HepG2 (cell line): ENCODE measurements at regions not wholly inside any gene's neighbourhood (a gene's known extent, or its start where the extent isn't known, plus 50 kb on each side); places are given as distances from the start of the nearest gene placed in this dataset.
A peak's percentile ranks its signal among the peaks of the same experiment; 100 is the strongest.

Experiments used
- ATAC-seq: fragments of 200-7000 bp; cut with Tn5 transposase; 3 replicates; pipeline ENCODE4 v1.9.1; 2020; ENCODE audit warnings: mild to moderate bottlenecking, moderate library complexity
- BruUV-seq: library from RNA; stranded (reverse); fragments of 400-500 nt; replicated peaks from 2 replicates; lab custom pipeline; 2021; lab: Mats Ljungman, UMichigan
- CTCF ChIA-PET: fragments of 300-600 bp; formaldehyde crosslinking; extraction: SDS; loops from one replicate; lab custom pipeline; 2021; ENCODE audit warnings: low total read pairs, inconsistent platforms, low intra/inter-chr PET ratio; lab: Yijun Ruan, JAX
- POLR2A ChIA-PET: fragments of 350-600 bp; sonication (Branson Sonifier 250); formaldehyde crosslinking; loops from one replicate; lab custom pipeline; 2020; ENCODE audit warnings: antibody characterized with exemption, inconsistent platforms; lab: Yijun Ruan, JAX
- DNase-seq: peaks from one replicate; pipeline ENCODE4 v3.0.0-alpha.2; 2015; ENCODE audit warnings: low spot score
- FAIRE-seq: peaks from 3 replicates; lab custom pipeline; 2011; peaks lifted over from hg19 to GRCh38; lab: Jason Lieb, UNC
- H2AFZ ChIP-seq: one replicate; pipeline ENCODE4 v1.6.1; 2011; ENCODE audit warnings: low read length, inconsistent platforms
- H3K27ac ChIP-seq: fragments of 300-600 bp; 3 replicates; pipeline ENCODE4 v1.8.0; 2011; ENCODE audit warnings: mixed run types, mild to moderate bottlenecking, mixed read lengths, low read length, inconsistent platforms; ENCODE audit not compliant: insufficient read depth; ENCODE audit errors: extremely low read length
- H3K27me3 ChIP-seq, 2 experiments: fragments of 200-600 bp in 1 of 2; 2 replicates in 1 of 2; 3 replicates in 1 of 2; pipeline versions ENCODE4 v1.6.0 to v1.8.0; 2011; ENCODE audit warnings: low read length in 2 of 2, mild to moderate bottlenecking in 2 of 2, moderate library complexity in 2 of 2, inconsistent platforms in 1 of 2; ENCODE audit not compliant: insufficient read depth in 2 of 2, control insufficient read depth in 1 of 2
- H3K36me3 ChIP-seq, 2 experiments: fragments of 200-600 bp in 1 of 2; replicated peaks in 1 of 2; 2 replicates in 1 of 2; 3 replicates in 1 of 2; pipeline versions ENCODE4 v1.5.1 to v1.8.0; 2011; ENCODE audit warnings: low read length in 2 of 2, inconsistent platforms in 1 of 2; ENCODE audit not compliant: insufficient read depth in 2 of 2, control insufficient read depth in 1 of 2
- H3K4me1 ChIP-seq: 2 replicates; pipeline ENCODE4 v1.5.1; 2012; ENCODE audit warnings: low read length, inconsistent platforms; ENCODE audit not compliant: insufficient read depth
- H3K4me2 ChIP-seq: 2 replicates; pipeline ENCODE4 v1.6.0; 2011; ENCODE audit warnings: low read depth, low read length, inconsistent platforms
- H3K4me3 ChIP-seq, 3 experiments: fragments of 200-600 bp in 1 of 3; sonication (generic), shearing (Covaris generic) in 1 of 3; replicated peaks in 1 of 3; 2 replicates each; pipeline ENCODE4 v1.5.1; 2011 to 2016; ENCODE audit warnings: low read length in 3 of 3, inconsistent platforms in 2 of 3, low read depth in 2 of 3, mild to moderate bottlenecking in 2 of 3, control low read depth in 1 of 3, mixed read lengths in 1 of 3; ENCODE audit not compliant: insufficient read depth in 1 of 3
- H3K79me2 ChIP-seq: one replicate; pipeline ENCODE4 v1.6.1; 2011; ENCODE audit warnings: low read length, inconsistent platforms; ENCODE audit not compliant: insufficient read depth
- H3K9ac ChIP-seq: 2 replicates; pipeline ENCODE4 v1.6.0; 2011; ENCODE audit warnings: mild to moderate bottlenecking, low read depth, low read length, inconsistent platforms; ENCODE audit not compliant: insufficient read depth
- H3K9me3 ChIP-seq: 2 replicates; pipeline ENCODE4 v1.5.1; 2012; ENCODE audit warnings: mild to moderate bottlenecking, low read length
- H4K20me1 ChIP-seq: 2 replicates; pipeline ENCODE4 v1.6.0; 2011; ENCODE audit warnings: inconsistent platforms, mild to moderate bottlenecking, low read length, moderate library complexity; ENCODE audit not compliant: insufficient read depth
- ARID5B ChIP-seq: IDR thresholded peaks from 2 replicates; pipeline ENCODE4 v1.4.0; 2020; ENCODE audit warnings: mild to moderate bottlenecking, missing genetic modification reagents
- CEBPB ChIP-seq: IDR thresholded peaks from 2 replicates; pipeline ENCODE4 v1.6.1; 2011; ENCODE audit warnings: low read depth, low read length, improper control_type of control experiment, borderline replicate concordance
- GATAD2A ChIP-seq: IDR thresholded peaks from 2 replicates; pipeline ENCODE4 v1.6.1; 2016
- GZF1 ChIP-seq: sonication (generic); formaldehyde crosslinking; IDR thresholded peaks from 2 replicates; pipeline ENCODE4 v1.5.1; 2020; ENCODE audit warnings: mild to moderate bottlenecking, missing genetic modification reagents
- NFE2L1 ChIP-seq: sonication (generic); formaldehyde crosslinking; IDR thresholded peaks from 2 replicates; pipeline ENCODE4 v1.4.0; 2020; ENCODE audit warnings: missing genetic modification reagents, mild to moderate bottlenecking, borderline replicate concordance
- RARA ChIP-seq: IDR thresholded peaks from 2 replicates; pipeline ENCODE4 v1.6.1; 2016; ENCODE audit warnings: missing genetic modification reagents, missing compliant biosample characterization
- SOX13 ChIP-seq, 3 experiments: fragments of 450-650 bp in 1 of 3; sonication (generic) in 1 of 3; formaldehyde crosslinking in 1 of 3; IDR thresholded peaks in 2 of 3; conservative IDR thresholded peaks in 1 of 3; 2 replicates each; pipeline versions ENCODE4 v1.5.0 to v1.6.1; 2016 to 2020; ENCODE audit warnings: antibody characterized with exemption in 1 of 3, mild to moderate bottlenecking in 1 of 3, missing compliant biosample characterization in 1 of 3, missing genetic modification reagents in 1 of 3, moderate library complexity in 1 of 3
- SOX5 ChIP-seq: IDR thresholded peaks from 2 replicates; pipeline ENCODE4 v1.6.1; 2016; ENCODE audit warnings: borderline replicate concordance
- ZBTB21 ChIP-seq: sonication (generic); formaldehyde crosslinking; IDR thresholded peaks from 2 replicates; pipeline ENCODE4 v1.4.0; 2020; ENCODE audit warnings: missing genetic modification reagents
- ZMAT3 ChIP-seq: sonication (generic); formaldehyde crosslinking; conservative IDR thresholded peaks from 2 replicates; pipeline ENCODE4 v1.7.0; 2021; ENCODE audit warnings: missing genetic modification reagents
- ZNF230 ChIP-seq: sonication (generic); formaldehyde crosslinking; IDR thresholded peaks from 2 replicates; pipeline ENCODE4 v1.4.0; 2020; ENCODE audit warnings: mild to moderate bottlenecking, missing genetic modification reagents
- ZNF672 ChIP-seq: sonication (generic); formaldehyde crosslinking; IDR thresholded peaks from 2 replicates; pipeline ENCODE4 v1.8.1; 2022; ENCODE audit warnings: missing genetic modification reagents
- WGBS: methylation state at CpG from one replicate; pipeline ENCODE4 v1.1.6; 2017; ENCODE audit warnings: low lambda C conversion rate; 5-methylcytosine and 5-hydroxymethylcytosine counted together
- in situ Hi-C: cut with HindIII; loops from 2 replicates; pipeline ENCODE4 v1.10.0; 2017; ENCODE audit warnings: low pct_unique_long_range_greater_than_20kb; ENCODE audit not compliant: extremely low pct_ligation_motif_present
- intact Hi-C: fragments of 100-400 bp; cut with micrococcal nuclease; formaldehyde crosslinking; loops from one replicate; pipeline ENCODE4 v1.10.0; 2022; ENCODE audit not compliant: unreplicated experiment
- TF ChIP-seq, protein P1 (sequence below): sonication (generic); formaldehyde crosslinking; IDR thresholded peaks from 2 replicates; pipeline ENCODE4 v1.5.0; 2020; ENCODE audit warnings: mild to moderate bottlenecking, missing genetic modification reagents, moderate library complexity

DNA sequence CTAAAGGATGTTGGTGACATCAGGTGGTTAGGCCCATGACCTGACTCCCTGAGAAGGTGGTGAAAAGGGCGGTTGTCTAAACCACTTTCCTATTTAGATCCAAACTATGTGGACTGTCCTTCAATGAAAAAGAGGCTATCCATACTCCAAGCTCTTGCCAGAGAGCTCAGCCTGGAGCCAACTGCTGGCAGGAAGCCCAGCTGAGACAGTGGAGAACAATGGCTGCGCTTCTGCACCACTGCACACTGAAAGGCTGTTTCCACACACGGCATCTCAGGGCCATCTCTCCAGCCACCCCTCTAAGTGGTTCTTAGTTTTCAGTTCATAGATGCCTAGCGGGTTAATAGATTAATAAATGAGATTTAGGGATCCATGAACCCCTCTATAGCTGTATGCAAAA lies 488.8 kb upstream of the ZMIZ1 start:
- Histone ChIP-seq H3K4me1 (peaks cover 79% of the 10 kb centered on the region), H3K4me2 (no peak overlapping the region), H3K27me3 (no peaks in the 10 kb centered on the region), H4K20me1 (no peaks in the 10 kb centered on the region), H3K36me3 (no peaks in the 10 kb centered on the region), H3K9ac (no peak overlapping the region), H3K79me2 (no peaks in the 10 kb centered on the region), H3K27ac (no peak overlapping the region), H3K9me3 (no peaks in the 10 kb centered on the region), H3K4me3 (no peak overlapping the region), H2AFZ (no peak overlapping the region)
- in situ Hi-C loops: no loop called here
- ATAC-seq: peak; percentile 60
- ChIA-PET CTCF (no interaction called here), POLR2A (no interaction called here)
- intact Hi-C loops: loop anchor here (10.0 kb wide), 1 partner anchor 275 kb away; no protein-coding TSS in a partner anchor
- 44% methylated on average over 3 of the region's 4 CpGs for WGBS
- TF ChIP-seq ZNF672 (CRISPR knock-in tag): no peak
- no peak for TF ChIP-seq GZF1 (CRISPR knock-in tag)
- TF ChIP-seq ZMAT3 (CRISPR knock-in tag): no peak
- no peak for TF ChIP-seq ZNF230 (CRISPR knock-in tag)
- TF ChIP-seq, protein P1, sequence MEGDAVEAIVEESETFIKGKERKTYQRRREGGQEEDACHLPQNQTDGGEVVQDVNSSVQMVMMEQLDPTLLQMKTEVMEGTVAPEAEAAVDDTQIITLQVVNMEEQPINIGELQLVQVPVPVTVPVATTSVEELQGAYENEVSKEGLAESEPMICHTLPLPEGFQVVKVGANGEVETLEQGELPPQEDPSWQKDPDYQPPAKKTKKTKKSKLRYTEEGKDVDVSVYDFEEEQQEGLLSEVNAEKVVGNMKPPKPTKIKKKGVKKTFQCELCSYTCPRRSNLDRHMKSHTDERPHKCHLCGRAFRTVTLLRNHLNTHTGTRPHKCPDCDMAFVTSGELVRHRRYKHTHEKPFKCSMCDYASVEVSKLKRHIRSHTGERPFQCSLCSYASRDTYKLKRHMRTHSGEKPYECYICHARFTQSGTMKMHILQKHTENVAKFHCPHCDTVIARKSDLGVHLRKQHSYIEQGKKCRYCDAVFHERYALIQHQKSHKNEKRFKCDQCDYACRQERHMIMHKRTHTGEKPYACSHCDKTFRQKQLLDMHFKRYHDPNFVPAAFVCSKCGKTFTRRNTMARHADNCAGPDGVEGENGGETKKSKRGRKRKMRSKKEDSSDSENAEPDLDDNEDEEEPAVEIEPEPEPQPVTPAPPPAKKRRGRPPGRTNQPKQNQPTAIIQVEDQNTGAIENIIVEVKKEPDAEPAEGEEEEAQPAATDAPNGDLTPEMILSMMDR (CRISPR knock-in tag): peak; percentile 8; the same call in 1 of the 2 replicates
- TF ChIP-seq SOX5: peak; percentile 31; the same call in 1 of the 2 replicates
- no peak for TF ChIP-seq ZBTB21
- peak; percentile 30 for DNase-seq
- no peak for FAIRE-seq
- BruUV-seq: no TSS peak

GRCh38 chr10:78581133-78581694 lies 487.6 kb upstream of the ZMIZ1 start:
- H2AFZ ChIP-seq: no peak overlapping the region
- peak; percentile 34; the same call in 1 of the 3 replicates for ATAC-seq
- H3K36me3 ChIP-seq: no peaks in the 10 kb centered on the region
- intact Hi-C loops (loop anchor here (10.0 kb wide), 1 partner anchor 276 kb away; no protein-coding TSS in a partner anchor), in situ Hi-C loops (no loop called here)
- BruUV-seq: no TSS peak
- H3K4me2 ChIP-seq: peak overlapping the region; percentile 15; the same call in 1 of the 2 replicates
- no peaks in the 10 kb centered on the region for H4K20me1 ChIP-seq
- no peaks in the 10 kb centered on the region for H3K79me2 ChIP-seq
- FAIRE-seq: no peak
- ChIA-PET CTCF (no interaction called here), POLR2A (no interaction called here)
- H3K9ac ChIP-seq: no peak overlapping the region
- H3K4me1 ChIP-seq: peaks cover 76% of the 10 kb centered on the region
- H3K4me3 ChIP-seq: no peak overlapping the region
- no peaks in the 10 kb centered on the region for H3K9me3 ChIP-seq
- no peaks in the 10 kb centered on the region for H3K27me3 ChIP-seq
- 4% methylated on average over 4 of the region's 4 CpGs for WGBS
- no peak overlapping the region for H3K27ac ChIP-seq
- peak; percentile 16 for DNase-seq
- TF ChIP-seq SOX5: peak; percentile 44; the same call in 1 of the 2 replicates
- peak; percentile 59 for TF ChIP-seq RARA (CRISPR knock-in tag)
- no peak for TF ChIP-seq NFE2L1 (CRISPR knock-in tag)
- no peak for TF ChIP-seq SOX13 (IDR thresholded peaks at IDR 0.05)
- peak in 1 of 2 experiments; percentile 56; a peak in 2 of 4 replicates for TF ChIP-seq SOX13 (CRISPR knock-in tag; conservative IDR thresholded peaks at IDR 0.05 in 1 of 2, IDR thresholded peaks at IDR 0.05 in 1 of 2)
- peak; percentile 31; the same call in 1 of the 2 replicates for TF ChIP-seq GATAD2A (CRISPR knock-in tag)
- peak; percentile 63 for TF ChIP-seq ARID5B (CRISPR knock-in tag)
- TF ChIP-seq CEBPB: 0 out of 2 replicates have a peak, but pooled peaks have one; percentile 5
